Spleen (tissue), 11 donors: ENCODE measurements at regions not wholly inside any gene's neighbourhood (a gene's known extent, or its start where the extent isn't known, plus 50 kb on each side); places are given as distances from the start of the nearest gene placed in this dataset.

Source experiments
- DNase-seq: peaks from one replicate; pipeline ENCODE4 v3.0.0-alpha.2; 2020
- H3K27ac ChIP-seq, 8 donors: fragments of 200-600 bp; sonication (generic) in 7 of 8; 1 replicate in 4 of 8; 2 replicates in 4 of 8; pipeline versions ENCODE4 v1.5.0 to v1.8.0; 2016 to 2021; ENCODE audit warnings: inconsistent platforms in 4 of 8, mild to moderate bottlenecking in 4 of 8, moderate library complexity in 1 of 8
- H3K27me3 ChIP-seq, 7 donors: fragments of 200-600 bp; sonication (generic) in 6 of 7; replicated peaks in 1 of 7; 1 replicate in 4 of 7; 2 replicates in 3 of 7; pipeline versions ENCODE4 v1.5.0 to v1.8.0; 2016 to 2021; ENCODE audit warnings: inconsistent platforms in 3 of 7, mild to moderate bottlenecking in 1 of 7
- H3K36me3 ChIP-seq, 6 donors: fragments of 200-600 bp; sonication (generic) in 5 of 6; 1 replicate in 4 of 6; 2 replicates in 2 of 6; pipeline versions ENCODE4 v1.5.0 to v1.8.0; 2016 to 2021; ENCODE audit warnings: inconsistent platforms in 2 of 6
- H3K4me1 ChIP-seq, 6 donors: fragments of 200-600 bp; sonication (generic) in 5 of 6; 1 replicate in 3 of 6; 2 replicates in 3 of 6; pipeline versions ENCODE4 v1.5.0 to v1.8.0; 2016 to 2021; ENCODE audit warnings: inconsistent platforms in 3 of 6
- H3K4me3 ChIP-seq, 8 donors: fragments of 200-600 bp; sonication (generic) in 7 of 8; 1 replicate in 4 of 8; 2 replicates in 4 of 8; pipeline versions ENCODE4 v1.5.0 to v1.8.0; 2016 to 2021; ENCODE audit warnings: inconsistent platforms in 4 of 8, mild to moderate bottlenecking in 4 of 8, moderate library complexity in 2 of 8
- H3K9me3 ChIP-seq, 8 donors: fragments of 200-600 bp; sonication (generic) in 7 of 8; 1 replicate in 4 of 8; 2 replicates in 4 of 8; pipeline versions ENCODE4 v1.5.0 to v1.8.0; 2016 to 2021; ENCODE audit warnings: inconsistent platforms in 4 of 8
- CTCF ChIP-seq, 11 experiments: fragments of 200-600 bp in 7 of 11; fragments of 450-650 bp in 4 of 11; sonication (generic) in 4 of 11; IDR thresholded peaks in 8 of 11; conservative IDR thresholded peaks in 3 of 11; 1 replicate in 7 of 11; 2 replicates in 4 of 11; pipeline versions ENCODE4 v1.4.0 to v1.8.0; 2016 to 2021; ENCODE audit warnings: antibody characterized with exemption in 11 of 11, inconsistent platforms in 4 of 11, mild to moderate bottlenecking in 1 of 11
- POLR2A ChIP-seq, 3 donors: fragments of 450-650 bp; IDR thresholded peaks; one replicate each; pipeline ENCODE4 v1.5.1; 2017; ENCODE audit warnings: antibody characterized with exemption in 3 of 3, mild to moderate bottlenecking in 1 of 3
- POLR2AphosphoS5 ChIP-seq, 3 donors: sonication (generic); formaldehyde crosslinking; IDR thresholded peaks; one replicate each; pipeline ENCODE4 v1.5.1; 2017; ENCODE audit warnings: antibody characterized with exemption in 3 of 3
- WGBS, 5 donors: extraction: QIAGEN DNeasy Blood & Tissue Kit in 3 of 5; methylation state at CpG; one replicate each; pipeline versions ENCODE4 v1.1.5 to v1.1.7; 2013 to 2018; 5-methylcytosine and 5-hydroxymethylcytosine counted together
- intact Hi-C: fragments of 100-400 bp; cut with DNase I; formaldehyde crosslinking; loops from one replicate; pipeline ENCODE4 v1.15.0; 2023; ENCODE audit warnings: low total_unique reads
- donor health status: healthy with polysubstance abuse.
- donor health status: DM: no; HTN: no; CAD: no; lungs with moderate emphysema.
- donor health status: DM: no; HTN: no; CAD: no.
- donor health status: Bipolar disorder and iron deficiency.
- donor health status: healthy.
- donor health status: DM: no; HTN: no; CAD: no.
- donor health status: DM: yes; HTN: yes; CAD: no.

GRCh38 chr5:5061836-5062235 lies 78.3 kb upstream of the ADAMTS16 start:
- no peaks in the 10 kb centered on the region for H3K36me3 ChIP-seq
- no peaks in the 10 kb centered on the region for H3K9me3 ChIP-seq
- no peak overlapping the region for H3K27ac ChIP-seq
- DNase-seq, result no peak
- H3K27me3 ChIP-seq, result no peaks in the 10 kb centered on the region
- WGBS, 5 donors, result 83 to 91% (median 89%) methylated on average over 12 of the region's 12 CpGs
- intact Hi-C loops, result no loop called here
- H3K4me1 ChIP-seq, result no peaks in the 10 kb centered on the region
- no peak overlapping the region for H3K4me3 ChIP-seq
- TF ChIP-seq POLR2A (IDR thresholded peaks at IDR 0.05), result no peak
- no peak for TF ChIP-seq POLR2AphosphoS5 (IDR thresholded peaks at IDR 0.05)
- TF ChIP-seq CTCF (IDR thresholded peaks at IDR 0.05 in 8 of 11, conservative IDR thresholded peaks at IDR 0.05 in 3 of 11), result no peak

GRCh38 chr5:5062525-5063302 lies 77.4 kb upstream of the ADAMTS16 start:
- TF ChIP-seq POLR2AphosphoS5 (IDR thresholded peaks at IDR 0.05), result no peak
- TF ChIP-seq POLR2A (IDR thresholded peaks at IDR 0.05), result no peak
- TF ChIP-seq CTCF (IDR thresholded peaks at IDR 0.05 in 8 of 11, conservative IDR thresholded peaks at IDR 0.05 in 3 of 11), result no peak
- H3K36me3 ChIP-seq, result no peaks in the 10 kb centered on the region
- intact Hi-C loops, result no loop called here
- no peaks in the 10 kb centered on the region for H3K4me1 ChIP-seq
- 60 to 73% (median 61%) methylated on average over 5 of the region's 5 CpGs for WGBS, 5 donors
- no peak overlapping the region for H3K4me3 ChIP-seq
- no peak overlapping the region for H3K27ac ChIP-seq
- no peak for DNase-seq
- H3K9me3 ChIP-seq, result no peaks in the 10 kb centered on the region
- H3K27me3 ChIP-seq, result no peaks in the 10 kb centered on the region

GRCh38 chr5:5063533-5063953 lies 76.6 kb upstream of the ADAMTS16 start:
- H3K4me1 ChIP-seq, result no peaks in the 10 kb centered on the region
- no peak overlapping the region for H3K27ac ChIP-seq
- no peak for TF ChIP-seq POLR2A (IDR thresholded peaks at IDR 0.05)
- no peak for TF ChIP-seq CTCF (IDR thresholded peaks at IDR 0.05 in 8 of 11, conservative IDR thresholded peaks at IDR 0.05 in 3 of 11)
- TF ChIP-seq POLR2AphosphoS5 (IDR thresholded peaks at IDR 0.05), result no peak
- H3K4me3 ChIP-seq, result no peak overlapping the region
- H3K9me3 ChIP-seq, result no peaks in the 10 kb centered on the region
- no peaks in the 10 kb centered on the region for H3K36me3 ChIP-seq
- WGBS, 5 donors, result 34 to 52% (median 51%) methylated on average over 3 of the region's 3 CpGs
- H3K27me3 ChIP-seq, result no peaks in the 10 kb centered on the region
- DNase-seq, result no peak
- intact Hi-C loops, result no loop called here

- 78 to 86% (median 85%) methylated on average over 4 of the region's 4 CpGs for WGBS, 5 donors
- Histone ChIP-seq H3K36me3 (no peaks in the 10 kb centered on the region), H3K4me1 (no peaks in the 10 kb centered on the region), H3K27me3 (no peaks in the 10 kb centered on the region), H3K4me3 (no peak overlapping the region), H3K9me3 (no peaks in the 10 kb centered on the region), H3K27ac (no peak overlapping the region)
- DNase-seq, result no peak
- intact Hi-C loops, result no loop called here
- TF ChIP-seq CTCF (IDR thresholded peaks at IDR 0.05 in 8 of 11, conservative IDR thresholded peaks at IDR 0.05 in 3 of 11), result no peak
- TF ChIP-seq POLR2AphosphoS5 (IDR thresholded peaks at IDR 0.05), result no peak
- no peak for TF ChIP-seq POLR2A (IDR thresholded peaks at IDR 0.05)
Measured at GRCh38 chr5:5065472-5065871, 74.7 kb upstream of the ADAMTS16 start.
